ENCODE measurements at regions not wholly inside any gene's neighbourhood (a gene's known extent, or its start where the extent isn't known, plus 50 kb on each side); places are given as distances from the start of the nearest gene placed in this dataset.
"Not testable (repeated sequence)": the region's sequence is repeated elsewhere in the genome, so short reads cannot be mapped to it uniquely, and the experiment has no call there.

DNA sequence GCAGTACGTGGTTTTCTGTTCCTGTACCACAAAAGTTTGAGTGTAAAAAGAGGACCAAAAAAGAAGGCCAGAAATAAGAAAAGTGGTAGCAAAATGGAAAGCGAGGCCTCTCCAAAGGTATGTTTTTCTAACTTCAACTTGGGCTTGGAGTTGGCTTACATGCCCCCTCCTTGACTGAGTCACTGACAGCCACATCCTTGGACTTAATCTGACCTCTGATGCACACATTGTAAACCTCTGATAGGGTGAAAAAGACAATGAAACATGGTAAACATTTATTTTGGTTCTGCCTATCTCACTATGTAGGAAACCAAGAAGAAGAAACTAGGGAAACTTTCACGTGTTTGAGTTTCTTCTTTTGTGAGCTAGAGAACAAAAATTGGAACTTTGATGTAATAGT, 503.2 kb upstream of the ID4 start:
- DNase-seq = no peak

- no peak for DNase-seq
These were observed 500.6 kb upstream of the ID4 start for GRCh38 chr6:19336579-19336978.

- no peak for DNase-seq
These were observed 500.1 kb upstream of the ID4 start for GRCh38 chr6:19337101-19337500.

DNA sequence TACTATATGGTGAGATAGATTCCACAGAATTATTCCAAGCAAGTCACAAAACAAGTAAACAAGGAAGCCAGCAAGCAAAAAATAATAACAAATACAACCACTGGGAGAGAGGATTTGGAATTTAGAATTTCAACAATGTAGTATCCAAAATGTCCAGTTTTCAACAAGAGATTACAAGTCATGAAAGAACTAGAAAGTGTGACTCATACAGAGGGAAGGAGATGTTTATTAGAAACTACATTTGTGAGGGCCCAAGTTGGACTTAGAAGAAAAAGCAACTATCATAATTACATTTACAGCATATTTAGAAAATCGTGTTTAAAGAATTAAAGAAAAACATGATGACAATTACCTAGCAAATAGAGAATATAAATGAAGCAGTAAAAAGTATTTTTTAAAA, 494.6 kb upstream of the ID4 start:
- no peak for DNase-seq

- no peak for DNase-seq
These were observed 487.7 kb upstream of the ID4 start for GRCh38 chr6:19349429-19349828.

GRCh38 chr6:19354181-19354580, 483.0 kb upstream of the ID4 start:
- no peak for DNase-seq

DNA sequence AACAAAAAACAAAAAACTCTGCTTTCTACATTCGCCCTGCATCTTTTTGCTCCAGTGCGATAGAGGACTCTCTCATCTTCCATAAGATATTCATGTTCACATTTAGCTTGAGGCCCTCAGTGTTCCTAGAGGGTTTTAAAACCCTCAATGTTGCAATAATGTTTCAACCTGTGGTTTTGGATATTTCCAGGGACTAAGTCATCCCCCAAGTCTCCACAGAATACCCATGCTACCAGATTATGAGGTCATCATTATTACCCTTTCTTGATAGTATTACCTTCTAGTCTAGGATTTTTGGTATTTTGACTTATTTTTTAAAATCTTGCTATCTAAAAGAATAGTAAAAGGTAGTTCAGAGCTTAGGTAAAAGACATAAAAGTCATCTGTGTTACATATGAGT, 480.5 kb upstream of the ID4 start:
- DNase-seq = no peak

DNA sequence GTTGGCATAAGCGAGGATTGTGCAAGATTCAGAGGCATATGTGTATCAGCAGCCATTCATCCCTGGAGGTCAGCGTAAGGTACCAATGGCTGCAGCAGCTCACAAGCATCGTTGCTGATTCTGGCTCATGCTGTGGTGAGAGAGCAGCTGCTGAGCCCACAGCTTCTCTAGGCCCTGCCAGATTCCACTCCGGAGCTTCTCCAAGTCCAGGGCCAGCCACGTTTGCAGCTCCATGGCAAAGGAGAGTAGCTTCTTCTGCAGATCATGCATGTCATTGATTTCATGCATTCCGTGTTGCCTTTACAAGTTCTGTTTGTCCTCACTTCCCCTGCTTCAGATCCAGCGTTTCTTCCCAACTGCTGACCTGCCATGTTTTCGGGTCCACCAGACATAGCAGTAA, 474.8 kb upstream of the ID4 start:
- no peak for DNase-seq

GRCh38 chr6:19368511-19368910, 468.7 kb upstream of the ID4 start:
- DNase-seq = no peak

DNA sequence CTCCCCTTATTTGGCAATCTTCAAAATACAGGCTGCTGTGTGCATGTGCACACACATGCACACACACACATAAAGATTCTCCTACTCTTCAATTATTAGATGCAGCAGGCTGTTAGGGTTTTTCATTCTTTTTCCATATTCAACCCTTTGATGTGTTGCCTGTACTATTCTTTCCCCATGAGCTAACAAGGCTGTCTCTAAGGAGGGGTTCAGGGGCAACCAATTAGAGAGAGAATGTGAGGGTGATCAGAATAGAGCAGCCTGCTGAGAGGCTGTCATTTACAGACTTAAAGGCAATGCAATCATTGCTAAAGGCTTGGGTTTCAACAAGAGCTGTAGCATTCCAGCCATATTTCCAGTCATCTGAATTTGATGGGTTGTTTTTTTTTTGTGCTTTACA, 467.4 kb upstream of the ID4 start:
- no peak for DNase-seq

GRCh38 chr6:19370831-19371230, 466.3 kb upstream of the ID4 start:
- no peak for DNase-seq

GRCh38 chr6:19375613-19376012, 461.6 kb upstream of the ID4 start:
- DNase-seq = no peak

GRCh38 chr6:19377722-19378121, 459.4 kb upstream of the ID4 start:
- no peak for DNase-seq

GRCh38 chr6:19380293-19380692, 456.9 kb upstream of the ID4 start:
- no peak for DNase-seq

GRCh38 chr6:19382676-19383075, 454.5 kb upstream of the ID4 start:
- no peak for DNase-seq

DNA sequence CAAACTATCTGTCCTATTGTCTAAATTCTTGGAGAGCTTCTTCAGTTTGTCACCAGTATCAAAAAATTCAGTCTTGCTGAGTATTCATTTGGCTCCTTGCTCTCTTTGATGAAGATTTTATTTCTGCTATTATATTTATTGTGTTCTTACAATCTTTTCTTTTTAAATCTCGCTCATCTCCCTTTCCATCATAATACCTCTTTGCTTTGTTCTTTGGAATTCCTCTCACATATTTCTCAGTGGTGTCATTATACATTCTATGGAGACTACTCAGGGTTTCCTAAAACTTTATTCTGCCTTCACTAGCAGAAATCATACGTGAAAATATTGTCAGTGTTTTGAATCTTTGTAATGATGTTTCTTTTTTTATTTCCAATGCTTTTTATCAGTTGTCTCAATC, 445.2 kb upstream of the ID4 start:
- no peak for DNase-seq

DNA sequence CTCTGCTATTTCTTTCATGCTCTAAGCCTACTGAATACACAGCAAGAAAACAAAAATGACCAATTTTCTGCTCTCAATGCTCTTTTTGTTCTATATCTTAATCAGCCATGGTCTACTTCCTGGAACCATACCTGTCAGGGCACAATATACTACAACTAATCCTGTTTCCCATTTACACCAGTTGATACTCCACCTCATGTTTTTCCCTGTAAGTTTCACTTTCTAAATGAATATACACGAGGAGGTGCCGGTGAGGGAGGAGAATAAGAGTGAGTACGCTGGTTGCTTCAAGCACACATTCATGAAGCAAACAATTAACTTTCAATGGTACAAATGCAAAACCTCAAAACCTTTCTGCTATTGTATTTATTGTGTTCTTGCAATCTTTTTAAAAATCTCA, 443.1 kb upstream of the ID4 start:
- DNase-seq = no peak

GRCh38 chr6:19394687-19395086, 442.5 kb upstream of the ID4 start:
- DNase-seq = no peak

DNA sequence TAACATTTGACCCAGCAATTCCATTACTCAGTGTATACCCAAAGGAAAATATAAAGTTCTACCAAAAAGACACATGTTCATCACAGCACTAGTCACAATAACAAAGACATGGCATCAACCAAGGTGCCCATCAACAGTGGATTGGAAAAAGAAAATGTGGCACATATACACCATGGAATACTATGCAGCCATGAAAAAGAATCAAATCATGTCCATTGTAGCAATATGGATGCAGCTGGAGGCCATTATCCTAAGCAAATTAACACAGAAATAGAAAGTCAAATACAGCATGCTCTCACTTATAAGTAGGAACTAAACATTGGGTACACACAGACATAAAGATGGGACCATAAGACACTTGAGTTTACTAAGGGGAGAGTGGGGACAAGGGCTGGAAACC, 441.9 kb upstream of the ID4 start:
- DNase-seq = no peak

- DNase-seq = no peak
These were observed 437.8 kb upstream of the ID4 start for GRCh38 chr6:19399406-19399805.

DNA sequence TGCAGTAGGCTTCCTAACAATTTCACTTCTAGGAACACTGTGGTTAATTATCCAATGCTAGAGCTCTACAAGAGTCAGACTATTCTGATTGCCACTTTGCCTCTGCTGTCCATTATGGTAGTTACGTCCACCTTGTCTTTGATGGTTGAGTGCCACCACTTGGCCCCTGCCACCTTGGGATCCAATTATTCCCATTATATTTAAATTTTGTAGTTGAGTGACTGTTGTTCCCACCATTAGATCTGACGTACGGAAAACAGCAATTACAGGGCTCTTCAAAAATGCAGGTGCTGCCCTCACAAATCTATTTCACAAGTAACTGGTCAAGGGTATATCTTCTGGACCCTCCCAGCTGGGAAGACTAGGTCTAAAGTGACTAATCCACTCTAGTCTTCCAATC, 432.3 kb upstream of the ID4 start:
- DNase-seq = not testable (repeated sequence)

GRCh38 chr6:19408331-19408730, 428.8 kb upstream of the ID4 start:
- no peak for DNase-seq

GRCh38 chr6:19410481-19410880, 426.7 kb upstream of the ID4 start:
- no peak for DNase-seq

DNA sequence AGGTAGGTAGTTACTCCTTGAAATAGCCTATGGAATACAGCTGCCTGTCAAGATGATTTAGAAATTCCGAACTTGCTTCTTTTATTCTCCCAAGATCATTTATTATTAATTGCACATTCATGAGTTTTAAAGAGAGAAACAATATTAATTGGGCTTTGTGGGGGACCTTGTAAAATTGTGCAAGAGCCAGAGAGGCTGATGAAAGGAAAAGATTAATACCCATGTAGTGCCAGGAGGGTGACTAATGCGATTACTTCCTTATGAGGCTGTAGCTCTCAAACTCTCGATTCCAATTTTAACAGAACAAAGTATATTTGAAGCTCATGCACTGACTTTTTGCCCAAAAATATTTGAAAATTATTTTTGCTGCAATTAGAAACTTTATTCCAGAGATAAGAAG, 423.8 kb upstream of the ID4 start:
- no peak for DNase-seq

GRCh38 chr6:19415605-19416326, 421.4 kb upstream of the ID4 start:
- DNase-seq = no peak

DNA sequence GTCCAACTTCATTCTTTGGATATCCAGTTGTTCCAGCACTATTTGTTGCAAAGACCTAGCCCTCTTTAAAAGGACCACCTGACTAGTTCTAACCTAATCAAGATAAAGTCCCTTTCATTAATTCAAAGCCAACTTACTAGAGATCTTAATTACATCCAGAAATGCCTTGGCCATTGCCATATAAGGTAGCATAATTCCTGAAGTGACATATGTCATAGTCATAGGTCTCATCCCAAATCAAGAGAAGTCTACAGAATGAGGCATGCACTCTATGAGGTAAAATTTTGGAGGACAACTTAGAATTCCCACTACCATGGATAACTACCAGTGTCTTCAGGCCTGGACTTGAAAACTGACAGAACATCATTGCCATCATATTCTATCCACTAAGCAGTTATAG, 420.4 kb upstream of the ID4 start:
- DNase-seq = no peak
